ENCODE measurements at regions not wholly inside any gene's neighbourhood (a gene's known extent, or its start where the extent isn't known, plus 50 kb on each side); places are given as distances from the start of the nearest gene placed in this dataset.

DNA sequence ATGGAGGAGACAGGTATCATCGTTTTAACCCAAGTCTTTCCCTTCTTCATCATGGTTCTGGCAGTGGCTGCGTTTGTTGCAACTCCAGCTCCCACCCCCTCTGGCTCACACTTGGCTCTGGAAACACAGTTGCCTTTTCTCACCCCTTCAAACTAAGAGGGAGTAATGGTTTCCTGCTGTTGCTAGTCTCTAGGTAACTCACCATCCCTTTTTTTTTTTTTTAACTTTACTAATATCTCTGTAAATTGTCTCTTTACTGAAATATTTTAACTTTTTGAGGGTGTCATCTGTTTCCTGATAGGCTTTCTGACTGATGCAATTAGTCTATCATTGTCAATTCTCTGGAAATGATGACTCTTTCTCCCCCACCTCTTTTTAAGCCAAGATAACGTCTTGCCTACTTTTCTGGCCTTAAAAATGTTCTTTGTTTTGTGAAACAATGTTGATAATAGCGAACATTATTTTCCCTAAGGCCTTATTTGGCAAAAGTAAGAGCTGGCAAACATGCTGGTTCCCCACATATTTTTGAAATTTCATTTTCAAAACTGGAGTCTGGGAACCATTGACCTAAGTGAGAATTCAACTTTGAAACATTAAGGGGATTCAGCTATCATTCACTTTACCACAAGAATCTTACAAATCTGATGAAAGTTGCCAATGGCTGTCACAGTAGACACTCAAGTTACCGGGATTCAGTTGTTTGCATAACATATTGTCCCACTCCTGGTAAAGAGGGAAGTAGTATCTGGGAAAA, 85.3 kb downstream of the LEPR start:
- intact Hi-C loops (cut with DNase I), result no loop called here
- Histone ChIP-seq H3K4me3 (no peak overlapping the region), H3K36me3 (no peaks in the 10 kb centered on the region), H3K27ac (no peak overlapping the region), H3K27me3 (no peaks in the 10 kb centered on the region), H3K4me1 (no peaks in the 10 kb centered on the region), H3K9me3 (no peaks in the 10 kb centered on the region)
- 87% methylated on average over 5 of the region's 5 CpGs for WGBS, 2 donors
- TF ChIP-seq POLR2A (IDR thresholded peaks at IDR 0.05), result no peak
- TF ChIP-seq, protein P1, sequence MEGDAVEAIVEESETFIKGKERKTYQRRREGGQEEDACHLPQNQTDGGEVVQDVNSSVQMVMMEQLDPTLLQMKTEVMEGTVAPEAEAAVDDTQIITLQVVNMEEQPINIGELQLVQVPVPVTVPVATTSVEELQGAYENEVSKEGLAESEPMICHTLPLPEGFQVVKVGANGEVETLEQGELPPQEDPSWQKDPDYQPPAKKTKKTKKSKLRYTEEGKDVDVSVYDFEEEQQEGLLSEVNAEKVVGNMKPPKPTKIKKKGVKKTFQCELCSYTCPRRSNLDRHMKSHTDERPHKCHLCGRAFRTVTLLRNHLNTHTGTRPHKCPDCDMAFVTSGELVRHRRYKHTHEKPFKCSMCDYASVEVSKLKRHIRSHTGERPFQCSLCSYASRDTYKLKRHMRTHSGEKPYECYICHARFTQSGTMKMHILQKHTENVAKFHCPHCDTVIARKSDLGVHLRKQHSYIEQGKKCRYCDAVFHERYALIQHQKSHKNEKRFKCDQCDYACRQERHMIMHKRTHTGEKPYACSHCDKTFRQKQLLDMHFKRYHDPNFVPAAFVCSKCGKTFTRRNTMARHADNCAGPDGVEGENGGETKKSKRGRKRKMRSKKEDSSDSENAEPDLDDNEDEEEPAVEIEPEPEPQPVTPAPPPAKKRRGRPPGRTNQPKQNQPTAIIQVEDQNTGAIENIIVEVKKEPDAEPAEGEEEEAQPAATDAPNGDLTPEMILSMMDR (IDR thresholded peaks at IDR 0.05), result no peak
- TF ChIP-seq POLR2AphosphoS5 (IDR thresholded peaks at IDR 0.05), result no peak
- TF ChIP-seq EP300 (IDR thresholded peaks at IDR 0.05), result no peak
- no peak for DNase-seq

DNA sequence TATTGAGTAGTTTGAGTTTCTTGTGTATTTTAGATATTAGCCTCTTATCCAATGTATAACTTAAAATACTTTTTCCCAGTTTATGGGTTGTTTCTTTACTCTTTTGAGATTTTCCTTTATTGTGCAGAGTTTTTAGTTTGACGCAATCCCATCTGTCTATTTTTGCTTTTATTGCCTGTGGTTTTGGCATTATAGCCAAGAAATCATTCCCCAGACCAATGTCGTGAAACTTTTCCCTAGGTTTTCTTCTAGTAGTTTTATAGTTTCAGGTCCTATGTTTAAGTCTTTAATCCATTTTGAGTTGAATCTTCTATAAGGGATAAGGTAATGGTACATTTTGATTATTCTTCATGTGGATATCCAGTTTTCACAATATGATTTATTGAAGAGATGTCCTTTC, 87.6 kb downstream of the LEPR start:
- Histone ChIP-seq H3K4me3 (no peak overlapping the region), H3K36me3 (no peaks in the 10 kb centered on the region), H3K27me3 (no peaks in the 10 kb centered on the region), H3K4me1 (no peaks in the 10 kb centered on the region), H3K27ac (no peak overlapping the region), H3K9me3 (no peaks in the 10 kb centered on the region)
- intact Hi-C loops (cut with DNase I), result no loop called here
- WGBS, 2 donors, result 46 to 61% methylated on average over 2 of the region's 2 CpGs
- no peak for DNase-seq
- no peak for TF ChIP-seq POLR2A (IDR thresholded peaks at IDR 0.05)
- no peak for TF ChIP-seq POLR2AphosphoS5 (IDR thresholded peaks at IDR 0.05)
- TF ChIP-seq, protein P1 (IDR thresholded peaks at IDR 0.05), result no peak
- no peak for TF ChIP-seq EP300 (IDR thresholded peaks at IDR 0.05)

DNA sequence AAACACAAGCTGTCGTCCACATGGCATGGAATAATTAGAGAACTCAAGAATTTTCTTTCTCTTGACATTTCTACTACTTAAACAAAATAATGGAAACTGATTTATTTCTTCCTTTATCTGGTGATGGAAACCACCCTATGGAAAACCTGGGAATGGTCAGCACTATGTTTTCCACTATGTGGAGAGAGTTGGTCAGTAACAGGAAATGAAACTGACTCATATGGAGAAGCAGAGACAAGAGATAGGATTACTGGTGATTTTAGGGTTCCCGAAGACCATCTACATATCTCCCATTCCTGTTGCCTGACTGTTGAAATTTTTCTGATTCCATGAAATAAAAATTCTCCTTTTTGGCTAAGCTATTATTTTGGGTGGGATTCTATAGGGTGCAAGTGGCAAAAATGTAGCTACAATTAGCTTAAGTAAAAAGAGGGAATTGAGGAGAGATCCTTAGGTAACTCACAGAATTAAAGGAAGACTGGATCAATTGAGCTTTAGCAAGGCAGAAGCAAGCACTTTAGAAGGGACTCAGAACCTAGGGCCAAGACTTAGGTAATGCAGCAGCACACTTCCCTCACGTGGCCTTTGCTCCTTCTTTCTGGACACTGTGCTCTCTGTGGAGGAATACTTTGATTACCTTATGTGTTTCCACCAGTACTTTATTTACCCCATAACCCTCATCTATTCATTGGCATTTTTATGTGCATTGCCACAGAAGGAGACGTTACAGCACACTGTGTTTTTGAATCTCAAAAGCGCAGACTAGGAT, 89.6 kb downstream of the LEPR start:
- Histone ChIP-seq H3K27me3 (no peaks in the 10 kb centered on the region), H3K36me3 (no peaks in the 10 kb centered on the region), H3K9me3 (no peaks in the 10 kb centered on the region), H3K4me1 (no peaks in the 10 kb centered on the region), H3K27ac (no peak overlapping the region), H3K4me3 (no peak overlapping the region)
- TF ChIP-seq, protein P1 (IDR thresholded peaks at IDR 0.05), result no peak
- TF ChIP-seq EP300 (IDR thresholded peaks at IDR 0.05), result no peak
- no peak for TF ChIP-seq POLR2AphosphoS5 (IDR thresholded peaks at IDR 0.05)
- TF ChIP-seq POLR2A (IDR thresholded peaks at IDR 0.05), result no peak
- no peak for DNase-seq
- intact Hi-C loops (cut with DNase I), result no loop called here
- 79 to 83% methylated on average over 5 of the region's 5 CpGs for WGBS, 2 donors

DNA sequence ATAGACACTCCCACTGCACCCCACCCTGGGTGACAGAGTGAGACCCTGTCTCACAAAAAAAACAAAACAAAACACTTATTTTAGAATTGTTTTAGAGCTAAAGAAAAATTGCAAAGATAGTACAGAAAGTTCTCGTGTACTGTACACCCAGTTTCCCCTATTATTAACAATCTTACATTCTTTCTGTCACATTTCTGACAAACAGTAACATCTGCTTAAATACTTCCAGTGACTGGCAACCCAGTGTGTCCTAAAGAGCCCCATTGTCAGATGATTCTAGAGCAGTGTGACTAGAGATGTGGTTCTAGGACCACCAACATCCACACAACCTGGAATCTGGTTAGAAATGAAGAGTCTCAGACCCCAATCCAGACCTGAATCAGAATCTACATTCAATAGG, 90.5 kb downstream of the LEPR start:
- no peak overlapping the region for H3K4me3 ChIP-seq
- TF ChIP-seq POLR2A (IDR thresholded peaks at IDR 0.05) (no peak), POLR2AphosphoS5 (IDR thresholded peaks at IDR 0.05) (no peak), EP300 (IDR thresholded peaks at IDR 0.05) (no peak)
- TF ChIP-seq, protein P1 (IDR thresholded peaks at IDR 0.05), result no peak
- no peak overlapping the region for H3K27ac ChIP-seq
- WGBS, 2 donors, result 74 to 77% methylated on average over 1 of the region's 1 CpG
- H3K4me1 ChIP-seq, result no peaks in the 10 kb centered on the region
- DNase-seq, result no peak
- H3K27me3 ChIP-seq, result no peaks in the 10 kb centered on the region
- intact Hi-C loops (cut with DNase I), result no loop called here
- H3K36me3 ChIP-seq, result no peaks in the 10 kb centered on the region
- no peaks in the 10 kb centered on the region for H3K9me3 ChIP-seq

All from sigmoid colon (tissue), 6 donors.